Neural cell (in vitro differentiated cells): ENCODE measurements at regions not wholly inside any gene's neighbourhood (a gene's known extent, or its start where the extent isn't known, plus 50 kb on each side); places are given as distances from the start of the nearest gene placed in this dataset.
A peak's percentile ranks its signal among the peaks of the same experiment; 100 is the strongest.

Source experiments
- H2AFZ ChIP-seq: fragments of 200-600, 300-800 bp; sonication (generic), shearing (Covaris generic); 2 replicates; pipeline ENCODE4 v1.6.0; 2014; ENCODE audit warnings: low read depth, mild to moderate bottlenecking, antibody characterized with exemption, low read length, moderate library complexity
- H3F3A ChIP-seq: fragments of 200-600 bp; shearing (Covaris generic); 2 replicates; pipeline ENCODE4 v1.6.1; 2016; ENCODE audit warnings: mild to moderate bottlenecking, moderate library complexity, mixed read lengths, antibody characterized with exemption, low read length; ENCODE audit not compliant: insufficient read depth, poor library complexity, severe bottlenecking
- H3K27ac ChIP-seq: fragments of 200-600, 300-800 bp; sonication (generic), shearing (Covaris generic); 2 replicates; pipeline ENCODE4 v1.5.1; 2014; ENCODE audit warnings: mild to moderate bottlenecking, low read length, moderate library complexity
- H3K27me3 ChIP-seq: fragments of 300-800, 200-600 bp; sonication (generic), shearing (Covaris generic); 2 replicates; pipeline ENCODE4 v1.6.0; 2014; ENCODE audit warnings: mild to moderate bottlenecking, low read depth, low read length, moderate library complexity; ENCODE audit not compliant: insufficient read depth
- H3K36me3 ChIP-seq: fragments of 300-800, 200-600 bp; sonication (generic), shearing (Covaris generic); 2 replicates; pipeline ENCODE4 v1.5.1; 2014; ENCODE audit warnings: mild to moderate bottlenecking, antibody characterized with exemption, low read length, moderate library complexity; ENCODE audit not compliant: insufficient read depth
- H3K4me2 ChIP-seq: fragments of 300-800, 200-600 bp; sonication (generic), shearing (Covaris generic); 2 replicates; pipeline ENCODE4 v1.6.0; 2014; ENCODE audit warnings: mild to moderate bottlenecking, low read length
- H3K4me3 ChIP-seq: fragments of 300-800, 200-600 bp; sonication (generic), shearing (Covaris generic); 2 replicates; pipeline ENCODE4 v1.5.1; 2014; ENCODE audit warnings: mild to moderate bottlenecking, low read length, moderate library complexity
- H3K79me2 ChIP-seq: fragments of 200-600 bp; shearing (Covaris generic); replicated peaks from 2 replicates; pipeline ENCODE4 v1.6.0; 2014; ENCODE audit warnings: mild to moderate bottlenecking, low read length, moderate library complexity; ENCODE audit not compliant: insufficient read depth
- H3K9ac ChIP-seq: fragments of 300-800, 200-600 bp; sonication (generic), shearing (Covaris generic); 2 replicates; pipeline ENCODE4 v1.6.1; 2016; ENCODE audit warnings: mild to moderate bottlenecking, low read length, mixed read lengths
- H3K9me2 ChIP-seq: fragments of 200-600 bp; shearing (Covaris generic); 2 replicates; pipeline ENCODE4 v1.6.1; 2016; ENCODE audit warnings: mild to moderate bottlenecking, low read length, mixed read lengths; ENCODE audit not compliant: insufficient read depth
- H3K9me3 ChIP-seq: fragments of 200-600, 300-800 bp; sonication (generic), shearing (Covaris generic); 2 replicates; pipeline ENCODE4 v1.6.1; 2016; ENCODE audit warnings: mild to moderate bottlenecking, mixed run types, low read length, moderate library complexity, mixed read lengths
- H4K20me1 ChIP-seq: fragments of 200-600 bp; shearing (Covaris generic); 2 replicates; pipeline ENCODE4 v1.6.1; 2016; ENCODE audit warnings: mild to moderate bottlenecking, mixed run types; ENCODE audit not compliant: insufficient read depth
- CTCF ChIP-seq: fragments of 450-650 bp; IDR thresholded peaks from 2 replicates; pipeline ENCODE4 v1.5.1; 2014; ENCODE audit warnings: antibody characterized with exemption, mild to moderate bottlenecking, moderate library complexity; ENCODE audit not compliant: poor library complexity, severe bottlenecking
- EP300 ChIP-seq: fragments of 450-650 bp; conservative IDR thresholded peaks from 2 replicates; pipeline ENCODE4 v1.6.1; 2014; ENCODE audit warnings: antibody characterized with exemption, mild to moderate bottlenecking, moderate library complexity; ENCODE audit not compliant: poor library complexity, severe bottlenecking
- EZH2 ChIP-seq: fragments of 200-600, 300-800 bp; shearing (Covaris generic), sonication (generic); IDR thresholded peaks from 2 replicates; pipeline ENCODE4 v1.6.1; 2014; ENCODE audit warnings: antibody characterized with exemption, low read length, borderline replicate concordance, mild to moderate bottlenecking; ENCODE audit not compliant: insufficient read depth, poor library complexity, severe bottlenecking
- MXI1 ChIP-seq: fragments of 450-650 bp; conservative IDR thresholded peaks from 2 replicates; pipeline ENCODE4 v1.6.1; 2014; ENCODE audit warnings: antibody characterized with exemption, mild to moderate bottlenecking; ENCODE audit not compliant: poor library complexity, severe bottlenecking
- POLR2AphosphoS5 ChIP-seq: IDR thresholded peaks from 2 replicates; pipeline ENCODE4 v1.6.1; 2012
- RAD21 ChIP-seq: fragments of 450-650 bp; conservative IDR thresholded peaks from 2 replicates; pipeline ENCODE4 v1.6.1; 2014; ENCODE audit warnings: antibody characterized with exemption, mild to moderate bottlenecking, moderate library complexity
- SMC3 ChIP-seq: fragments of 450-650 bp; conservative IDR thresholded peaks from 2 replicates; pipeline ENCODE4 v1.6.1; 2014; ENCODE audit warnings: antibody characterized with exemption, mild to moderate bottlenecking, moderate library complexity; ENCODE audit not compliant: poor library complexity
- TAF1 ChIP-seq: IDR thresholded peaks from 2 replicates; pipeline ENCODE4 v1.6.1; 2012; ENCODE audit warnings: low read depth
- TF ChIP-seq, protein P1 (sequence below): IDR thresholded peaks from 2 replicates; pipeline ENCODE4 v1.6.1; 2012; ENCODE audit warnings: borderline replicate concordance

- no peak for TF ChIP-seq TAF1
- TF ChIP-seq CTCF = no peak
- TF ChIP-seq, protein P1, sequence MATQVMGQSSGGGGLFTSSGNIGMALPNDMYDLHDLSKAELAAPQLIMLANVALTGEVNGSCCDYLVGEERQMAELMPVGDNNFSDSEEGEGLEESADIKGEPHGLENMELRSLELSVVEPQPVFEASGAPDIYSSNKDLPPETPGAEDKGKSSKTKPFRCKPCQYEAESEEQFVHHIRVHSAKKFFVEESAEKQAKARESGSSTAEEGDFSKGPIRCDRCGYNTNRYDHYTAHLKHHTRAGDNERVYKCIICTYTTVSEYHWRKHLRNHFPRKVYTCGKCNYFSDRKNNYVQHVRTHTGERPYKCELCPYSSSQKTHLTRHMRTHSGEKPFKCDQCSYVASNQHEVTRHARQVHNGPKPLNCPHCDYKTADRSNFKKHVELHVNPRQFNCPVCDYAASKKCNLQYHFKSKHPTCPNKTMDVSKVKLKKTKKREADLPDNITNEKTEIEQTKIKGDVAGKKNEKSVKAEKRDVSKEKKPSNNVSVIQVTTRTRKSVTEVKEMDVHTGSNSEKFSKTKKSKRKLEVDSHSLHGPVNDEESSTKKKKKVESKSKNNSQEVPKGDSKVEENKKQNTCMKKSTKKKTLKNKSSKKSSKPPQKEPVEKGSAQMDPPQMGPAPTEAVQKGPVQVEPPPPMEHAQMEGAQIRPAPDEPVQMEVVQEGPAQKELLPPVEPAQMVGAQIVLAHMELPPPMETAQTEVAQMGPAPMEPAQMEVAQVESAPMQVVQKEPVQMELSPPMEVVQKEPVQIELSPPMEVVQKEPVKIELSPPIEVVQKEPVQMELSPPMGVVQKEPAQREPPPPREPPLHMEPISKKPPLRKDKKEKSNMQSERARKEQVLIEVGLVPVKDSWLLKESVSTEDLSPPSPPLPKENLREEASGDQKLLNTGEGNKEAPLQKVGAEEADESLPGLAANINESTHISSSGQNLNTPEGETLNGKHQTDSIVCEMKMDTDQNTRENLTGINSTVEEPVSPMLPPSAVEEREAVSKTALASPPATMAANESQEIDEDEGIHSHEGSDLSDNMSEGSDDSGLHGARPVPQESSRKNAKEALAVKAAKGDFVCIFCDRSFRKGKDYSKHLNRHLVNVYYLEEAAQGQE = no peak
- TF ChIP-seq POLR2AphosphoS5 = no peak
- no peak for TF ChIP-seq SMC3
- no peak for TF ChIP-seq EP300
- TF ChIP-seq EZH2 = no peak
- TF ChIP-seq MXI1 = no peak
- no peaks in the 10 kb centered on the region for H4K20me1 ChIP-seq
- no peak overlapping the region for H3K4me3 ChIP-seq
- H3K79me2 ChIP-seq = no peaks in the 10 kb centered on the region
- no peak overlapping the region for H2AFZ ChIP-seq
- H3K9me2 ChIP-seq = no peaks in the 10 kb centered on the region
- no peak overlapping the region for H3K4me2 ChIP-seq
- no peaks in the 10 kb centered on the region for H3K9me3 ChIP-seq
- no peak overlapping the region for H3K9ac ChIP-seq
- H3K27ac ChIP-seq = no peak overlapping the region
- H3K36me3 ChIP-seq = no peaks in the 10 kb centered on the region
- H3F3A ChIP-seq = no peaks in the 10 kb centered on the region
- H3K27me3 ChIP-seq = no peaks in the 10 kb centered on the region
These were observed 347.8 kb upstream of the PLET1 start for GRCh38 chr11:112608509-112608908.

DNA sequence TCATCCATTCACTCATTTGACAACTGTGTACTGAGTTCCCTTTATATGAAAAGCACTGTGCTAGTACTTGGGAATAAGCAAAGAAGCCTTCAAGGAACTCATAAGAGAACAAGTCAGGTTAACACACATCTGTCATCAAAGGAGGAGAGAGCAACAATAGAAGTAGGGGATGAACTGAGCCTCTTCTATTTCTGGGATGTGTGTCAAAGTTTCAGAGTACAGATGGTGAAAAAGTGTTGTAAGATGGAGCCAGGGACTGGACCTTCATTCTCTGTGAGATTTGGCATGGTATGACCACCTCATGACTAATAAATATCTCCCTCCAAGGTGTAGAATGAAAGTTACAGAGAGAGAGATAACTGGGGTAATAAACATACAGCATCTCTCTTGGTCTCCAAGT, 349.8 kb upstream of the PLET1 start:
- Histone ChIP-seq H3F3A (no peaks in the 10 kb centered on the region), H3K36me3 (no peaks in the 10 kb centered on the region), H4K20me1 (no peaks in the 10 kb centered on the region), H3K4me3 (no peak overlapping the region), H3K9ac (no peak overlapping the region), H2AFZ (no peak overlapping the region), H3K27me3 (no peaks in the 10 kb centered on the region), H3K4me2 (no peak overlapping the region), H3K9me2 (no peaks in the 10 kb centered on the region), H3K27ac (peak overlapping the region; percentile 39), H3K79me2 (no peaks in the 10 kb centered on the region), H3K9me3 (no peaks in the 10 kb centered on the region)
- no peak for TF ChIP-seq POLR2AphosphoS5
- TF ChIP-seq EP300 = no peak
- TF ChIP-seq CTCF = no peak
- no peak for TF ChIP-seq RAD21
- TF ChIP-seq EZH2 = no peak
- TF ChIP-seq, protein P1 = no peak
- no peak for TF ChIP-seq TAF1
- TF ChIP-seq SMC3 = no peak
- TF ChIP-seq MXI1 = no peak
